Peyer's patch (tissue), 4 donors: ENCODE measurements at regions not wholly inside any gene's neighbourhood (a gene's known extent, or its start where the extent isn't known, plus 50 kb on each side); places are given as distances from the start of the nearest gene placed in this dataset.
"Not testable (repeated sequence)": the region's sequence is repeated elsewhere in the genome, so short reads cannot be mapped to it uniquely, and the experiment has no call there.

ENCODE experiments used
- DNase-seq, 3 donors: peaks; one replicate each; pipeline ENCODE4 v3.0.0-alpha.2; 2017 to 2019
- H3K27ac ChIP-seq, 4 donors: fragments of 200-600 bp; sonication (generic); one replicate each; pipeline ENCODE4 v1.5.1; 2016 to 2019
- H3K27me3 ChIP-seq, 2 donors: fragments of 200-600 bp; sonication (generic); one replicate each; pipeline ENCODE4 v1.5.1; 2019
- H3K36me3 ChIP-seq, 3 donors: fragments of 200-600 bp; sonication (generic); one replicate each; pipeline ENCODE4 v1.5.1; 2016 to 2019
- H3K4me1 ChIP-seq, 4 donors: fragments of 200-600 bp; sonication (generic); one replicate each; pipeline ENCODE4 v1.5.1; 2016 to 2019
- H3K4me3 ChIP-seq, 4 donors: fragments of 200-600 bp; sonication (generic); 1 replicate in 3 of 4; 2 replicates in 1 of 4; pipeline ENCODE4 v1.5.1; 2016 to 2019; ENCODE audit warnings: mild to moderate bottlenecking in 1 of 4
- H3K9me3 ChIP-seq, 4 donors: fragments of 200-600 bp; sonication (generic); one replicate each; pipeline ENCODE4 v1.5.1; 2016 to 2019; ENCODE audit warnings: mild to moderate bottlenecking in 1 of 4
- CTCF ChIP-seq, 6 experiments: fragments of 450-650 bp in 4 of 6; fragments of 200-600 bp in 2 of 6; sonication (generic) in 1 of 6; IDR thresholded peaks; one replicate each; pipeline ENCODE4 v1.5.1; 2017 to 2019; ENCODE audit warnings: antibody characterized with exemption in 6 of 6, mild to moderate bottlenecking in 3 of 6, moderate library complexity in 1 of 6
- POLR2A ChIP-seq, 2 donors: fragments of 450-650 bp; IDR thresholded peaks; one replicate each; pipeline ENCODE4 v1.5.1; 2017; ENCODE audit warnings: antibody characterized with exemption in 2 of 2, mild to moderate bottlenecking in 2 of 2, moderate library complexity in 2 of 2

- no peak for DNase-seq
- H3K36me3 ChIP-seq = no peaks in the 10 kb centered on the region
- H3K4me3 ChIP-seq = no peak overlapping the region
- H3K9me3 ChIP-seq = no peaks in the 10 kb centered on the region
- H3K27ac ChIP-seq = no peak overlapping the region
- TF ChIP-seq CTCF (IDR thresholded peaks at IDR 0.05) = no peak
- no peak for TF ChIP-seq POLR2A (IDR thresholded peaks at IDR 0.05)
- no peaks in the 10 kb centered on the region for H3K27me3 ChIP-seq
- H3K4me1 ChIP-seq = peaks cover 0 to 2% (median 0%) of the 10 kb centered on the region in 4 donors
Measured at GRCh38 chr9:89949111-89949510, 344.3 kb downstream of the GADD45G start.

- no peaks in the 10 kb centered on the region for H3K27me3 ChIP-seq
- no peaks in the 10 kb centered on the region for H3K9me3 ChIP-seq
- no peaks in the 10 kb centered on the region for H3K36me3 ChIP-seq
- H3K4me1 ChIP-seq = peaks cover 0 to 4% (median 0%) of the 10 kb centered on the region in 4 donors
- no peak for DNase-seq
- no peak overlapping the region for H3K27ac ChIP-seq
- no peak overlapping the region for H3K4me3 ChIP-seq
- TF ChIP-seq POLR2A (IDR thresholded peaks at IDR 0.05) = no peak
Measured at GRCh38 chr9:89951675-89952074, 346.9 kb downstream of the GADD45G start.

- Histone ChIP-seq H3K36me3 (no peaks in the 10 kb centered on the region), H3K4me3 (no peak overlapping the region), H3K4me1 (peaks cover 0 to 4% (median 0%) of the 10 kb centered on the region in 4 donors), H3K27ac (no peak overlapping the region), H3K27me3 (no peaks in the 10 kb centered on the region), H3K9me3 (no peaks in the 10 kb centered on the region)
- DNase-seq = no peak
- no peak for TF ChIP-seq CTCF (IDR thresholded peaks at IDR 0.05)
- no peak for TF ChIP-seq POLR2A (IDR thresholded peaks at IDR 0.05)
Measured at GRCh38 chr9:89952401-89952800, 347.6 kb downstream of the GADD45G start.

- H3K36me3 ChIP-seq, H3K9me3 ChIP-seq, H3K27me3 ChIP-seq, H3K4me3 ChIP-seq, DNase-seq, H3K27ac ChIP-seq, H3K4me1 ChIP-seq: not testable (repeated sequence)
Measured at GRCh38 chr9:89953263-89953662, 348.5 kb downstream of the GADD45G start.

GRCh38 chr9:89953824-89954615, 349.2 kb downstream of the GADD45G start:
- no peak for DNase-seq
- no peaks in the 10 kb centered on the region for H3K27me3 ChIP-seq
- H3K27ac ChIP-seq = no peak overlapping the region
- no peaks in the 10 kb centered on the region for H3K36me3 ChIP-seq
- peaks cover 0 to 4% (median 0%) of the 10 kb centered on the region in 4 donors for H3K4me1 ChIP-seq
- TF ChIP-seq POLR2A (IDR thresholded peaks at IDR 0.05) = no peak
- no peak for TF ChIP-seq CTCF (IDR thresholded peaks at IDR 0.05)
- H3K9me3 ChIP-seq = no peaks in the 10 kb centered on the region
- H3K4me3 ChIP-seq = no peak overlapping the region

- TF ChIP-seq CTCF (IDR thresholded peaks at IDR 0.05) (no peak), POLR2A (IDR thresholded peaks at IDR 0.05) (no peak)
- no peak overlapping the region for H3K27ac ChIP-seq
- H3K36me3 ChIP-seq = no peaks in the 10 kb centered on the region
- DNase-seq = no peak
- H3K4me1 ChIP-seq = peaks cover 0 to 4% (median 0%) of the 10 kb centered on the region in 4 donors
- H3K27me3 ChIP-seq = no peaks in the 10 kb centered on the region
- H3K9me3 ChIP-seq = no peaks in the 10 kb centered on the region
- no peak overlapping the region for H3K4me3 ChIP-seq
Measured at GRCh38 chr9:89955144-89955543, 350.3 kb downstream of the GADD45G start.
